GM20431 (cell line): ENCODE measurements at regions not wholly inside any gene's neighbourhood (a gene's known extent, or its start where the extent isn't known, plus 50 kb on each side); places are given as distances from the start of the nearest gene placed in this dataset.

Source experiments
- in situ Hi-C: fragments of 300-500 bp; cut with MseI, MboI; formaldehyde crosslinking; loops from one replicate; pipeline ENCODE4 v1.15.0; 2020; ENCODE audit warnings: low sequenced_read_pairs; ENCODE audit not compliant: unreplicated experiment

DNA sequence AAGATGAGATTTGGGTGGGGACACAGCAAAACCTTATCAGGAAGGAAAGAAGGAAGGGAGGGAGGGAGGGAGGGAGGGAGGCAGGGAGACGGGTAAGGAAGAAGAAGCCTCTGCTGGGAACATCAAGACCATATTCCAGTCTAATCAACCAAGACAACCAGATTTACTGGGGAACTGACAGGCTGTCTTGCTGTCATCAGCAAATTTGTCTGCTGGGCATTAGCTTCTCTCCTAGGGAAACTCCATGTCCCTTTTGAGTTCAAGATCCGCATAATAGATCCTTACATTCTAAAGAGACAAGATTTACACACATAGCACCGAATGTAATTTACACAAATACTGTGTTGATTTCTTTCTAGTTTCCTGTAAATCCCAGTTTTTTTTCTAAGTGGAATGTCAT, 1618.9 kb upstream of the ZEB2 start:
- in situ Hi-C loops = no loop called here

- in situ Hi-C loops = no loop called here
These were observed 1615.3 kb upstream of the ZEB2 start for GRCh38 chr2:146135245-146135644.

- in situ Hi-C loops = no loop called here
These were observed 1611.9 kb upstream of the ZEB2 start for GRCh38 chr2:146131785-146132184.

DNA sequence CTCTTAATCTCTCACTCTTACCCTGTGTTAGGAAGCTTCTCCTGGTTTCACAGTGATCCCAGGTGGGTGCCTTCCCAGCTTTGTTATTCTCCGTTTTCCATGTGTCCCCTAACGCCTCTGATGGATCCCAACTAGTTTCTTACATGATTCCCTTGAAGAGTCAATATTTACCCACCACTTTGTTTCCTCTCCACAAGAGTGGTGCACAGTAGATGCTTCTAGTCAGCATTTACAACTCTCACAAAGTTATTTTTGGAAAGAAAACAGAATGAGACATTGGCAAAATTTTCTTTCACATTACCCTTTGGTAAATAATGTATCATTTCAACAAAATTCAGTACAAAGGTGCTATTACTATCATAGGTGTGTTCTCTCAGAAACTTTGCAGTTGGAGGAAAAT, 1611.1 kb upstream of the ZEB2 start:
- in situ Hi-C loops = no loop called here

DNA sequence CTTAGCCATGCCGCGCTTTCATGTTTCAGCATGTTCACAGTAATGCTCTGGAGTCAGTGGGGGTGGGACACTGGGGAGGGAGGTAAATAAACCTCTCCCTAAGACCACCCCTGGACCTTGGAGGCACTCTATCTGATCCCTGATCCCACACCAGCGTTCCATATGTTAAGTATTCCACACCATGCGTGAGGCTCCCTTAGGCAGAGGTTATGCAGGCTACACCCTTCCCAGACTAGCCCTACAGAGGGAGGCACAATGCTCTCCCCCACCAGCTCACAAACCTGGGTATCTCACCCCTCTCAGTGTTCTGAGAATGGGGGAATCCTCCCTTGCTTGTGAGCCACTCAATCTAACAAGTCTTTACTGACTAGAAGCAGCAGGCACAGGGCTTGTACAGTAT, 1610.4 kb upstream of the ZEB2 start:
- in situ Hi-C loops = no loop called here

DNA sequence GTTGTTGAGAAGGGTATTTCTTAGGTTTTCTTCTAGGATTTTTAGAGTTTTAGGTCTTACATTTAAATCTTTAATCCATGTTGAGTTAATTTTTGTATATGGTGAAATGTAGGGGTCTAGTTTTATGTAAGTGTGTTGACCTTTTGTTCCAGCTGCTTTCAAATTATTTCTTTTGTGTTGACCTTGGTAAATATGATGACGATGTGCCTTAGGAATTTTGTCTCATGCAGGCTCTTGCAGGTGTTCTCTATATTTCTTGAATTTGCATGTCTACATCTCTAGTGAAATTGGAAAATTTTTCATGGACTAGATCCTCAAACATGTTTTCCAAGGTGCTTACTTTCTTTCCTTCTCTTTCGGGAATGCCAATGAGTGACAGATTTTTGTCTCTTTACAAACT, 1609.3 kb upstream of the ZEB2 start:
- in situ Hi-C loops = no loop called here

- in situ Hi-C loops = no loop called here
These were observed 1608.3 kb upstream of the ZEB2 start for GRCh38 chr2:146128216-146128615.

DNA sequence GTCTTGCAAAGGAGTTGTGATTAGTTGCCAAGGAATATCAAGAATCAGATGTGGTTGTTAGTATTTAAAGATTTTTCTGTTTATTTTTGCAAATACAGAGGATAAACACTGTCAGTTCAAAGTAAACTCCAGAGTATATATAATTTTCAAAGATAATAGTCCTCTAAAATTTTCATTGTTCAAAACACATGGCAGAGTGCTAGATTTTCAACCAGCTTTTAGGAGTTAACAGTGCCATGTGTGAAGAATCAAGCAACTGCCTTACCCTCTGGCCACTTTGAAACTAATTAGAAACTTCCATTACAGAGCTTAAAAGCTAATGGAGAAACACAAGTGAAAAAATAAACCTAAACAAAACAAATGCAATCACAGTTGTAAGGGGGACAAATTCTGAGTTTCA, 1605.6 kb upstream of the ZEB2 start:
- in situ Hi-C loops = no loop called here

- in situ Hi-C loops = no loop called here
These were observed 1604.8 kb upstream of the ZEB2 start for GRCh38 chr2:146124741-146125140.

GRCh38 chr2:146123714-146124113, 1603.8 kb upstream of the ZEB2 start:
- in situ Hi-C loops = no loop called here

GRCh38 chr2:146123256-146123655, 1603.3 kb upstream of the ZEB2 start:
- in situ Hi-C loops = no loop called here

DNA sequence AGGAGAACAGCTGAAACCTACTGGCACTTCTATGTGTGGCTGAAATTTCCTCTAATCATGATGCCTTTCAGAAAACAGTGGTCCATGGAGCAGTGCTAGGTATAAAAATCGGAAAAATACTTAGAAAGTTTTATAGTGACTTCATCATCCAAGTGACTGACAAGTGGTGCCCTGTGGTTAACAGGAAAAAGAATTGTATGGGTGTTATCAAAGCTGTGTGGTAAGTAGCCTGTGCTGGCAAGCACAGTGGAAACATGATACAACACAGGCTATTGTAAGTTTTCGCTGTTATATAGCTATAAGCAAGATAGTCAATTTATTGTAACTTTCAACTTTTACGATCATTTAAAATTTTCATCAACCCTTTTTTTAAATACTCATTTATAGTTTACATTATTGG, 1599.7 kb upstream of the ZEB2 start:
- in situ Hi-C loops = no loop called here

DNA sequence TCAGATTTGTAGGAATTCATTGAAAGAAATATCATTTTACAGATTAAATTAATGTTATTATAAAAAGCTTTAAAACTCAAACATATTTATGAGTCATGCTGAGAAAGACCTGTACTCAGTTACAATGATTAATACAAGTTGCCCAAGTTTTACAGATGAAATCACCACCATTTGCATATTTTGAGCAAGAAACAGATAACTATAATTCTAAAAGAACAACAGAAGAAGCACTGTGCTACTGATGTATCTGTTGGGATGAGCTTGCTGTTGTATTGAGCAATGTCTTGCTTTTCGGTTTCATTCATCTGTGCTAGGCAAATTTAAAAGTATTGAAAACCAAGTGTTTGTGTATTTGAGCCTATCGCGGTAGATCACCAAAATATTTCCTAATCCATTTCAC, 1589.1 kb upstream of the ZEB2 start:
- in situ Hi-C loops = no loop called here

DNA sequence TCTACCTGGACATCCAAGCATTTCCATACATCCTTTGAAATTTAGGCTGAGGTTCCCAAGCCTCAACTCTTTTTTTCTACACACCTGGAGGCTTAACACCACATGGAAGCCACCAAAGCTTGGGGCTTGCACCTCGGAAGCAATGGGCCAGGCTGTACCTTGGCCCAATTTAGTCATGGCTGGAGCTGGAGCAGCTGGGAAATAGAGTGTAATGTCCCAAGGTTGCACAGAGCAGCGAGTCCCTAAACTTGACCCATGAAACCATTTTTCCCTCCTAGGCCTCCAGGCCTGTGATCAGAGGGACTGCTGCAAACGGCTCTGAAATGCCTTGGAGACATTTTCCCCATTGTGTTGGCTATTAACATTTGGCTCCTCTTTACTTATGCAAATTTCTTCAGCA, 1574.3 kb upstream of the ZEB2 start:
- in situ Hi-C loops = no loop called here

DNA sequence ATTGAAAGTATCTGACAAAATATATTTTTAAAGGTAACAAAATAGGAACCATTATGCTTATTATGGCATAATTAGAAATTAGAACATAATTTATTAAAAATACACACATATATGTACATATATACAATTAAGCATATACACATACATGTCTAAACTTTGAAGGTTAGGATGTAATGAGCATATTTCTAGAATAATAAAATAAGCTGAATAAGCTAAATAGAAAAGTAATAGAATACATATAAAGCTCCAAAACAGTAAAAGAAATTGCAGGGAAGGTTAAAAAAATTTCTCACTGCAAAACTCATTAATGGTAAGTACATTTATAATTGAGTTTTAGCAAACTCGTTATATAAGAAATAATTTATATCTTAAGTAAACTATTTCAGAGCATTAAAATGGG, 1561.5 kb upstream of the ZEB2 start:
- in situ Hi-C loops = no loop called here

GRCh38 chr2:146080925-146081324, 1561.0 kb upstream of the ZEB2 start:
- in situ Hi-C loops = no loop called here

GRCh38 chr2:146079216-146079615, 1559.3 kb upstream of the ZEB2 start:
- in situ Hi-C loops = no loop called here

DNA sequence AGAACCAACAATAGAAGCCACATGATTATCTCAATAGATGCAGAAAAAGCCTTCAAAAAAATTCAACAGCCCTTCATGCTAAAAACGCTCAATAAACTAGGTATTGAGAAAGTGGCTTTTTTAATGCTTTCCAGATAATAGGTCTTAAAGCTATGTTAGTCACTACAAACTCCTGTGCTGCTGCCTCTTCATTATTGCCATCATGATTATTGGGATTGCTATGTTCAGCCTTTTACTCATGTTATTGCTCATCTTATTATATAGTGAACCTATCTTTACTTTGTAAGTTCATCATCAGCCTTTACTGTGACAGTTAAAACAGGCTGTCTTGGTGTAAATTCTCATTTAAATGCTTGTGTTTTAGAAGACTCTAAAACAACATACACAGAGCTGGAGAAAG, 1557.2 kb upstream of the ZEB2 start:
- in situ Hi-C loops = no loop called here

DNA sequence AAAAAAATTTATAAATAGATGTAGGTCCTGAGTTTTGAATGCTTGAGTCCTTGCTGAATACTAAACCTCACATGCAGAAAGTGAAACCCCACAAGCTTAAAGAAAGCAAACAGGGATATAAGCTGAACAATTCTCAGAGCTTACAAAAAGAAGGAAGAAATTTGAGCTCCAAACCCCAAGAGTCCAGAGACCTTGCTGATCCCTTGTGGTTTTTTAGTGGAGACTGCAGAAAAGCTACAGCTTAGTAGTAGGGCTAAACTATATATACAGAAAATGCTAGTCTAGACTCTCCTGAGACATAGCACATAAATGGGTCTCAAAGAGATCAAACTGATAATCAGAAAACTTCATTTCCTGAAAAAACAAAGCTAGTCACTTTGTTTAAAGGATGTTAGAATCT, 1548.1 kb upstream of the ZEB2 start:
- in situ Hi-C loops = no loop called here

DNA sequence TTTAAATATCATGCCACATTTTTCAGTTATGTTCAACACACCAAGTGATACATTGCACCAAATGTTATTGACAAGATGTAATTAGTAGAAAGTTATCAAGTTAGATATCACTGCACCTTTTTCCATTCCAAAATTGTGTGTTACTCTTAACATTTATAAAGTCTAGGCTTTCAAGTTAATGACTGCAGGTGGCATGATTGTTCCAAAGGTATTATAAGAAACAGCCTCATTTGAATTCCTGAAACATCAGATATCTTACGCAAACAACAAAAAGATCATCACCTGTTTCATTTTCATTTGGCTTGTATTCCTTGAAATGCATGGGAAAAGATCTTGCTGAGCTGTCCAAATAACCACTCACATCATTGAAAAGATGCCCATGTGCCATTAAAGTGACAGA, 1528.2 kb upstream of the ZEB2 start:
- in situ Hi-C loops = no loop called here

GRCh38 chr2:146041274-146041910, 1521.5 kb upstream of the ZEB2 start:
- in situ Hi-C loops = no loop called here

GRCh38 chr2:146040051-146040450, 1520.1 kb upstream of the ZEB2 start:
- in situ Hi-C loops = no loop called here

GRCh38 chr2:146038014-146038413, 1518.1 kb upstream of the ZEB2 start:
- in situ Hi-C loops = no loop called here
